CD4-positive, alpha-beta memory T cell (primary cell): ENCODE measurements at regions not wholly inside any gene's neighbourhood (a gene's known extent, or its start where the extent isn't known, plus 50 kb on each side); places are given as distances from the start of the nearest gene placed in this dataset.

Experiments used
- CTCF ChIA-PET: fragments of 350-600 bp; sonication (Branson Sonifier 250); formaldehyde crosslinking; loops from one replicate; lab custom pipeline; 2021; ENCODE audit warnings: inconsistent platforms; ENCODE audit not compliant: partially characterized antibody; lab: Charles Lee
- POLR2A ChIA-PET: fragments of 350-600 bp; sonication (Branson Sonifier 250); formaldehyde crosslinking; loops from one replicate; lab custom pipeline; 2021; ENCODE audit not compliant: partially characterized antibody; lab: Charles Lee
- DNase-seq, 5 donors: peaks; one replicate each; pipeline versions ENCODE4 v3.0.0 to v3.0.0-alpha.2; 2020 to 2022; ENCODE audit warnings: mixed read lengths in 1 of 5
- H3K27ac ChIP-seq: one replicate; pipeline ENCODE4 v1.7.0; 2013; ENCODE audit warnings: low read depth, low read length
- H3K27me3 ChIP-seq: 2 replicates; pipeline ENCODE4 v1.7.0; 2013; ENCODE audit warnings: mild to moderate bottlenecking, low read length, moderate library complexity; ENCODE audit not compliant: insufficient read depth
- H3K36me3 ChIP-seq: 2 replicates; pipeline ENCODE4 v1.7.0; 2013; ENCODE audit warnings: mild to moderate bottlenecking, low read length, moderate library complexity; ENCODE audit not compliant: insufficient read depth
- H3K4me1 ChIP-seq: 2 replicates; pipeline ENCODE4 v1.7.0; 2013; ENCODE audit warnings: mild to moderate bottlenecking, low read length, moderate library complexity; ENCODE audit not compliant: insufficient read depth
- H3K4me3 ChIP-seq, 2 donors: one replicate each; pipeline ENCODE4 v1.7.0; 2013; ENCODE audit warnings: low read length in 2 of 2, mild to moderate bottlenecking in 1 of 2
- H3K9me3 ChIP-seq, 2 donors: one replicate each; pipeline ENCODE4 v1.7.0; 2013; ENCODE audit warnings: low read length in 2 of 2, control low read depth in 1 of 2; ENCODE audit not compliant: control insufficient read depth in 1 of 2
- H3K27ac Mint-ChIP-seq, 7 donors: one replicate each; pipeline ENCODE4 v1.8.0; 2020 to 2021; ENCODE audit warnings: mixed read lengths in 7 of 7, mild to moderate bottlenecking in 6 of 7, inconsistent platforms in 3 of 7, moderate library complexity in 3 of 7
- H3K27me3 Mint-ChIP-seq, 2 donors: one replicate each; pipeline ENCODE4 v1.8.0; 2020 to 2021; ENCODE audit warnings: mixed read lengths in 2 of 2
- H3K36me3 Mint-ChIP-seq, 2 donors: one replicate each; pipeline ENCODE4 v1.8.0; 2020 to 2021; ENCODE audit warnings: mixed read lengths in 2 of 2, inconsistent platforms in 1 of 2, mild to moderate bottlenecking in 1 of 2
- H3K4me1 Mint-ChIP-seq, 4 donors: one replicate each; pipeline ENCODE4 v1.8.0; 2020 to 2021; ENCODE audit warnings: mixed read lengths in 4 of 4, mild to moderate bottlenecking in 1 of 4
- H3K4me3 Mint-ChIP-seq, 8 donors: one replicate each; pipeline ENCODE4 v1.8.0; 2020 to 2021; ENCODE audit warnings: mixed read lengths in 8 of 8, mild to moderate bottlenecking in 7 of 8, moderate library complexity in 6 of 8, inconsistent platforms in 3 of 8
- H3K9me3 Mint-ChIP-seq, 8 donors: one replicate each; pipeline ENCODE4 v1.8.0; 2020 to 2021; ENCODE audit warnings: mixed read lengths in 8 of 8, mild to moderate bottlenecking in 5 of 8, inconsistent platforms in 3 of 8, moderate library complexity in 1 of 8
- intact Hi-C: fragments of 100-400 bp; cut with micrococcal nuclease; formaldehyde crosslinking; loops from one replicate; pipeline ENCODE4 v1.15.1; 2023

- no peaks in the 10 kb centered on the region for H3K4me1 Mint-ChIP-seq
- H3K36me3 ChIP-seq = no peaks in the 10 kb centered on the region
- H3K4me3 Mint-ChIP-seq = no peak overlapping the region
- H3K4me1 ChIP-seq = no peaks in the 10 kb centered on the region
- no peaks in the 10 kb centered on the region for H3K36me3 Mint-ChIP-seq
- no peaks in the 10 kb centered on the region for H3K27me3 ChIP-seq
- no peak overlapping the region for H3K27ac Mint-ChIP-seq
- ChIA-PET CTCF (no interaction called here), POLR2A (no interaction called here)
- no peak overlapping the region for H3K4me3 ChIP-seq
- intact Hi-C loops = no loop called here
- DNase-seq = no peak
- peaks cover 0 to 4% (median 2%) of the 10 kb centered on the region in 8 donors for H3K9me3 Mint-ChIP-seq
- peaks cover 4 to 14% of the 10 kb centered on the region in 2 donors for H3K27me3 Mint-ChIP-seq
- H3K27ac ChIP-seq = no peak overlapping the region
- H3K9me3 ChIP-seq = no peaks in the 10 kb centered on the region
Observed at GRCh38 chr14:94966344-94966743, 191.0 kb downstream of the DICER1 start.

- Mint-ChIP-seq H3K27me3 (peaks cover 4 to 14% of the 10 kb centered on the region in 2 donors), H3K36me3 (no peaks in the 10 kb centered on the region), H3K27ac (no peak overlapping the region), H3K4me3 (no peak overlapping the region), H3K4me1 (no peaks in the 10 kb centered on the region), H3K9me3 (peaks cover 0 to 2% (median 0%) of the 10 kb centered on the region in 8 donors)
- H3K4me1 ChIP-seq = no peaks in the 10 kb centered on the region
- no peak overlapping the region for H3K27ac ChIP-seq
- H3K9me3 ChIP-seq = no peaks in the 10 kb centered on the region
- H3K36me3 ChIP-seq = no peaks in the 10 kb centered on the region
- H3K27me3 ChIP-seq = no peaks in the 10 kb centered on the region
- DNase-seq = no peak
- H3K4me3 ChIP-seq = no peak overlapping the region
- ChIA-PET CTCF (no interaction called here), POLR2A (no interaction called here)
- intact Hi-C loops = no loop called here
Observed at GRCh38 chr14:94965551-94966313, 191.6 kb downstream of the DICER1 start.

DNA sequence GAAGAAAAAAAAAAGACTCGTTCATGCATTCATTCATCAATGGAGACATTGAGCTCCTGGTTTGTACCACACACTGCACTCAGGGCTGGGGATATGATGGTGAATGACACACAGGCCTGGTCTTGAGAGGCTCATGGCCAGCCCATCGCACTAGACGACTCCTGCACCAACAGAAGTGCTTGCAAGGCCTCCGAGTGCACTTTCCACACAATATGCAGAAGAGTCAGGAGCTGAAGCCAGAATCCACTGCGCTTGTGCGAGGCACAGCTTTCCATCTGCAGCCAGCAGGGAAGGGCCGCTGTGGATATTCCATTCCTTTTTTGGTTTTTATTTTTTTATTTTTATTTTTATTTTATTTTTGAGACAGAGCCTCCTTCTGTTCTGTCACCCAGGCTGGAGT, 192.4 kb downstream of the DICER1 start:
- Histone ChIP-seq H3K4me3 (no peak overlapping the region), H3K27ac (no peak overlapping the region), H3K36me3 (no peaks in the 10 kb centered on the region), H3K27me3 (no peaks in the 10 kb centered on the region), H3K9me3 (no peaks in the 10 kb centered on the region), H3K4me1 (no peaks in the 10 kb centered on the region)
- intact Hi-C loops = no loop called here
- no peaks in the 10 kb centered on the region for H3K36me3 Mint-ChIP-seq
- H3K4me1 Mint-ChIP-seq = no peaks in the 10 kb centered on the region
- no peak overlapping the region for H3K4me3 Mint-ChIP-seq
- H3K27ac Mint-ChIP-seq = no peak overlapping the region
- H3K9me3 Mint-ChIP-seq = peaks cover 0 to 2% (median 0%) of the 10 kb centered on the region in 8 donors
- DNase-seq = no peak
- CTCF ChIA-PET = no interaction called here
- H3K27me3 Mint-ChIP-seq = peaks cover 4 to 11% of the 10 kb centered on the region in 2 donors
- POLR2A ChIA-PET = interaction anchor here (0.6 kb wide), 1 partner anchor 415 kb away, joined by 3 read pairs; no protein-coding TSS in a partner anchor

- Histone ChIP-seq H3K27ac (no peak overlapping the region), H3K4me3 (no peak overlapping the region), H3K36me3 (no peaks in the 10 kb centered on the region), H3K4me1 (no peaks in the 10 kb centered on the region), H3K27me3 (no peaks in the 10 kb centered on the region), H3K9me3 (no peaks in the 10 kb centered on the region)
- Mint-ChIP-seq H3K4me3 (no peak overlapping the region), H3K4me1 (no peaks in the 10 kb centered on the region), H3K9me3 (peaks cover 0 to 2% (median 0%) of the 10 kb centered on the region in 8 donors), H3K27ac (no peak overlapping the region), H3K27me3 (peaks cover 4 to 11% of the 10 kb centered on the region in 2 donors), H3K36me3 (no peaks in the 10 kb centered on the region)
- POLR2A ChIA-PET = no interaction called here
- CTCF ChIA-PET = no interaction called here
- DNase-seq = no peak
- intact Hi-C loops = no loop called here
Observed at GRCh38 chr14:94964181-94964580, 193.1 kb downstream of the DICER1 start.

DNA sequence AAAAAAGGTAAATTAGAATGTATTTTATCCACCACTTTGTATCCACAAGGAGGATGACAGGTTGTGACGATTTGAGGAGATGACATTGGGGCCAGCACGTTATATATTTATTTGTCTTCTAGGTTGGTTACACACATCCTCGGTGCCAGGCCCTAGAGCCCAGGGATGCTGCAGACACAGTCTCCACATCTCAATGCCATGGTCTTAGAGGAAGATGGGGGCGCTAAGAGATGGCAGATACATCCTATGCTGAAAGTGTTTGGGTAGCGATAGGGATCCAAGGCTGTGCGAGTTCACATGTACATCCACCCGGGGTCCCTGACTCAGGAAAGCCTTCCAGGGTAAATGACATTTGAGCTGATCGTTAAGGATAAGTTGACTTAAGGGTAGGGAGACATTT, 193.1 kb upstream of the GSC start:
- Histone ChIP-seq H3K27ac (no peak overlapping the region), H3K9me3 (no peaks in the 10 kb centered on the region), H3K4me3 (no peak overlapping the region), H3K27me3 (no peaks in the 10 kb centered on the region), H3K36me3 (no peaks in the 10 kb centered on the region), H3K4me1 (no peaks in the 10 kb centered on the region)
- intact Hi-C loops = no loop called here
- no peaks in the 10 kb centered on the region for H3K36me3 Mint-ChIP-seq
- H3K9me3 Mint-ChIP-seq = no peaks in the 10 kb centered on the region
- POLR2A ChIA-PET = no interaction called here
- no peak for DNase-seq
- peaks cover 4 to 13% of the 10 kb centered on the region in 2 donors for H3K27me3 Mint-ChIP-seq
- no peaks in the 10 kb centered on the region for H3K4me1 Mint-ChIP-seq
- H3K27ac Mint-ChIP-seq = no peak overlapping the region
- no peak overlapping the region for H3K4me3 Mint-ChIP-seq
- CTCF ChIA-PET = no interaction called here

DNA sequence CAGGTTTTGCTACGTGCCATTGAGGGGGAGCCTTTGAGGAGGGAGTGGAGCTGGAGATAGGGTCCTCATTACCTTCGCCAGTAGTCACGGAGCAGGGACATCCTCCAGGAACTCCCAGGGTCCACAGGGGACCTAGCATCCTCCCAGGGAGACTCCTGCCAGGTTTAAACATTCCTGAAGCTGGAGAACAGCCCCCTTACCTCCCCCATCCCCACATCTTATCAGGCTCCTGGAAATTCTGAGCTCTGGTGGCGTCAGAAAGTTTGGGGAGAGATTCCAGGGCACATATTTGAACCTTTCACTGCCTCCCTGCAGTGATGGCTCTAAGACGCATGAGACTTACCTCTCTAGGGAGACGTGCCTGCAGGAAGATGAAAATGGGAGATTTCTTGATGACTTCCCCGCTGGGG, 192.3 kb upstream of the GSC start:
- Histone ChIP-seq H3K4me3 (no peak overlapping the region), H3K36me3 (no peaks in the 10 kb centered on the region), H3K9me3 (no peaks in the 10 kb centered on the region), H3K4me1 (no peaks in the 10 kb centered on the region), H3K27me3 (no peaks in the 10 kb centered on the region), H3K27ac (no peak overlapping the region)
- no peak for DNase-seq
- Mint-ChIP-seq H3K27me3 (peaks cover 4 to 12% of the 10 kb centered on the region in 2 donors), H3K27ac (no peak overlapping the region), H3K9me3 (no peaks in the 10 kb centered on the region), H3K4me1 (no peaks in the 10 kb centered on the region), H3K36me3 (no peaks in the 10 kb centered on the region), H3K4me3 (no peak overlapping the region)
- intact Hi-C loops = no loop called here
- ChIA-PET CTCF (no interaction called here), POLR2A (no interaction called here)

DNA sequence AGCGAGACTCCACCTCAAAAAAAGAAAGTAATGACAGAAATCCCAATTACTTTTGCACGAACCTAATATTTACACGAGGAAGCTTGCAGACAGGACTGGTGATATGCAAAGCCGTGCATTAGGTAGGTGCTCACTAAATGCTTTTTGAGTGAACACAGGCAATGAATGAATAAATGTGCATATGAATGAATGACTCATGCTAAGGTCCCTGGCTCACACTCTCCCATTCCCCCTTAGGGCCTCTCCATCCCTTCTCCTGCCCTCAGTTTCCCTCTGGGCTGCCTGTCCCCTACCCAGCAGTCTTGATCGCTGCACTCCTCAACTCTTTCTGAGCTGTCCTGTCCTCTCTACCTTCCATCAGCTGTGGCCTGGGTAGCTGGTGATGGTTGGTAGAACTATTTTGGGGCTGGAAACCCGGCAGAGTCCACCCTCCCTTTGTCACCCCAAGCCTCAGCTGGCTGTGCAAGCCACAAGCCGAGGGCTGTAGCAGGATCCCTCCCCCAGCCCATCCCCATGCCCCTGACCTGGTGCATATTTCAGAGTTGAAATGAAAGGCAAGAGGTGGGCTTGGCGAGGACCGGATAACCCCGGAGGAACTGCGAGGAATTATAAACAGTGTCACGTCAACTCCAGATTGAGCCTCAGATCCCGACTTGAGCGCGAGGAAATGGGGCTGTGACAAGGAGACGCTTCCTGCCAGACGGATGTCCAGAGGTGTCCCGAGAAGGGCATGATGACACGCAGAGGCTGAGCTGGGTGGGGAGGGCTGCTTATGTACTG, 191.7 kb upstream of the GSC start:
- CTCF ChIA-PET = no interaction called here
- Mint-ChIP-seq H3K27me3 (peaks cover 4 to 12% of the 10 kb centered on the region in 2 donors), H3K4me1 (no peaks in the 10 kb centered on the region), H3K36me3 (no peaks in the 10 kb centered on the region), H3K27ac (no peak overlapping the region), H3K9me3 (peaks cover 0 to 2% (median 0%) of the 10 kb centered on the region in 8 donors), H3K4me3 (no peak overlapping the region)
- Histone ChIP-seq H3K4me1 (no peaks in the 10 kb centered on the region), H3K27ac (no peak overlapping the region), H3K9me3 (no peaks in the 10 kb centered on the region), H3K36me3 (no peaks in the 10 kb centered on the region), H3K27me3 (no peaks in the 10 kb centered on the region), H3K4me3 (no peak overlapping the region)
- intact Hi-C loops = no loop called here
- POLR2A ChIA-PET = no interaction called here
- DNase-seq = no peak
